Mesenchymal stem cell (in vitro differentiated cells and primary cell): ENCODE measurements at regions not wholly inside any gene's neighbourhood (a gene's known extent, or its start where the extent isn't known, plus 50 kb on each side); places are given as distances from the start of the nearest gene placed in this dataset.

Source experiments
- DNase-seq: peaks from one replicate; pipeline ENCODE4 v3.0.0-alpha.2; 2013
- H2AFZ ChIP-seq: one replicate; pipeline ENCODE4 v1.6.1; 2013; ENCODE audit warnings: low read depth, mild to moderate bottlenecking, control low read depth, inconsistent platforms, low read length, moderate library complexity
- H2AK5ac ChIP-seq: 2 replicates; pipeline ENCODE4 v1.6.1; 2013; ENCODE audit warnings: low read length, moderate library complexity, mild to moderate bottlenecking, inconsistent platforms; ENCODE audit not compliant: severe bottlenecking
- H2BK120ac ChIP-seq: one replicate; pipeline ENCODE4 v1.6.1; 2013; ENCODE audit warnings: low read depth, mild to moderate bottlenecking, inconsistent platforms, low read length, moderate library complexity
- H2BK12ac ChIP-seq, 2 experiments: one replicate each; pipeline ENCODE4 v1.6.1; 2013; ENCODE audit warnings: inconsistent platforms in 2 of 2, low read length in 2 of 2, mild to moderate bottlenecking in 2 of 2, moderate library complexity in 2 of 2, control low read depth in 1 of 2
- H2BK15ac ChIP-seq: one replicate; pipeline ENCODE4 v1.6.1; 2013; ENCODE audit warnings: mild to moderate bottlenecking, low read depth, inconsistent platforms; ENCODE audit not compliant: poor library complexity, severe bottlenecking
- H2BK5ac ChIP-seq: 2 replicates; pipeline ENCODE4 v1.6.1; 2013; ENCODE audit warnings: low read depth, mild to moderate bottlenecking, low read length, control low read depth, inconsistent platforms; ENCODE audit not compliant: poor library complexity, severe bottlenecking
- H3K14ac ChIP-seq, 2 experiments: one replicate each; pipeline ENCODE4 v1.6.1; 2013; ENCODE audit warnings: inconsistent platforms in 2 of 2, low read length in 2 of 2, control low read depth in 1 of 2, mild to moderate bottlenecking in 1 of 2, moderate library complexity in 1 of 2
- H3K18ac ChIP-seq, 2 experiments: one replicate each; pipeline ENCODE4 v1.6.1; 2013; ENCODE audit warnings: inconsistent platforms in 2 of 2, low read length in 2 of 2, control low read depth in 1 of 2, low read depth in 1 of 2, mild to moderate bottlenecking in 1 of 2
- H3K23ac ChIP-seq, 2 experiments: one replicate each; pipeline ENCODE4 v1.6.1; 2013; ENCODE audit warnings: inconsistent platforms in 2 of 2, low read length in 2 of 2, mild to moderate bottlenecking in 2 of 2, moderate library complexity in 2 of 2, control low read depth in 1 of 2
- H3K27ac ChIP-seq: 2 replicates; pipeline ENCODE4 v1.5.1; 2013; ENCODE audit warnings: mild to moderate bottlenecking, moderate library complexity, low read length, control low read depth, inconsistent platforms; ENCODE audit not compliant: poor library complexity, severe bottlenecking
- H3K27me3 ChIP-seq, 2 experiments: 2 replicates each; pipeline versions ENCODE4 v1.6.1 to v1.7.0; 2013; ENCODE audit warnings: low read length in 2 of 2, mild to moderate bottlenecking in 2 of 2, moderate library complexity in 2 of 2, control low read depth in 1 of 2, inconsistent platforms in 1 of 2; ENCODE audit not compliant: control insufficient read depth in 1 of 2, insufficient read depth in 1 of 2
- H3K36me3 ChIP-seq, 2 experiments: 2 replicates each; pipeline versions ENCODE4 v1.6.1 to v1.7.0; 2013; ENCODE audit warnings: low read length in 2 of 2, control low read depth in 1 of 2, inconsistent platforms in 1 of 2, low read depth in 1 of 2, mild to moderate bottlenecking in 1 of 2; ENCODE audit not compliant: insufficient read depth in 2 of 2, control insufficient read depth in 1 of 2
- H3K4ac ChIP-seq, 2 experiments: one replicate each; pipeline ENCODE4 v1.6.1; 2013; ENCODE audit warnings: inconsistent platforms in 2 of 2, low read length in 2 of 2, mild to moderate bottlenecking in 2 of 2, moderate library complexity in 2 of 2, control low read depth in 1 of 2, low read depth in 1 of 2
- H3K4me1 ChIP-seq: 2 replicates; pipeline ENCODE4 v1.6.1; 2013; ENCODE audit warnings: low read depth, low read length, control low read depth; ENCODE audit not compliant: control insufficient read depth, insufficient read depth
- H3K4me2 ChIP-seq: 2 replicates; pipeline ENCODE4 v1.6.1; 2013; ENCODE audit warnings: low read length, mild to moderate bottlenecking, inconsistent platforms; ENCODE audit not compliant: poor library complexity, severe bottlenecking
- H3K4me3 ChIP-seq, 2 experiments: 2 replicates each; pipeline versions ENCODE4 v1.5.1 to v1.7.0; 2013; ENCODE audit warnings: low read length in 2 of 2, mild to moderate bottlenecking in 2 of 2, control low read depth in 1 of 2, low read depth in 1 of 2; ENCODE audit not compliant: insufficient read depth in 1 of 2
- H3K79me1 ChIP-seq: replicated peaks from 2 replicates; pipeline ENCODE4 v1.6.1; 2013; ENCODE audit warnings: mild to moderate bottlenecking, control low read depth, low read length, inconsistent platforms; ENCODE audit not compliant: poor library complexity, severe bottlenecking
- H3K9ac ChIP-seq: 2 replicates; pipeline ENCODE4 v1.7.0; 2013; ENCODE audit warnings: mild to moderate bottlenecking, low read length, moderate library complexity
- H3K9me3 ChIP-seq: 2 replicates; pipeline ENCODE4 v1.7.0; 2013; ENCODE audit warnings: mild to moderate bottlenecking, low read length; ENCODE audit not compliant: control insufficient read depth
- H4K8ac ChIP-seq: one replicate; pipeline ENCODE4 v1.6.1; 2013; ENCODE audit warnings: inconsistent platforms, mild to moderate bottlenecking, low read length, moderate library complexity
- H4K91ac ChIP-seq: one replicate; pipeline ENCODE4 v1.6.1; 2013; ENCODE audit warnings: mild to moderate bottlenecking, low read length, inconsistent platforms
- WGBS: methylation state at CpG from one replicate; pipeline ENCODE4 v1.1.7; 2013; ENCODE audit warnings: mixed read lengths; 5-methylcytosine and 5-hydroxymethylcytosine counted together

GRCh38 chr5:68968429-68968828, 125.4 kb upstream of the SLC30A5 start:
- Histone ChIP-seq H2BK15ac (no peak overlapping the region), H3K4ac (no peak overlapping the region), H3K4me1 (no peaks in the 10 kb centered on the region), H3K79me1 (no peaks in the 10 kb centered on the region), H4K91ac (no peak overlapping the region), H3K4me3 (no peak overlapping the region), H3K36me3 (no peaks in the 10 kb centered on the region), H3K9ac (no peak overlapping the region), H3K27me3 (peaks cover 0 to 16% of the 10 kb centered on the region in 2 experiments), H2AFZ (no peak overlapping the region), H2BK120ac (no peak overlapping the region), H2BK12ac (no peak overlapping the region), H2BK5ac (no peak overlapping the region), H3K23ac (no peak overlapping the region), H4K8ac (no peak overlapping the region), H2AK5ac (no peak overlapping the region), H3K4me2 (no peak overlapping the region), H3K9me3 (peaks cover 3% of the 10 kb centered on the region), H3K14ac (no peak overlapping the region), H3K18ac (no peak overlapping the region), H3K27ac (no peak overlapping the region)
- no peak for DNase-seq

- H3K4me3 ChIP-seq = no peak overlapping the region
- no peak overlapping the region for H4K8ac ChIP-seq
- H3K27ac ChIP-seq = no peak overlapping the region
- no peak overlapping the region for H3K18ac ChIP-seq
- no peak overlapping the region for H3K4me2 ChIP-seq
- no peaks in the 10 kb centered on the region for H3K36me3 ChIP-seq
- no peak overlapping the region for H3K9ac ChIP-seq
- no peak for DNase-seq
- no peak overlapping the region for H2BK5ac ChIP-seq
- no peak overlapping the region for H2BK12ac ChIP-seq
- H3K14ac ChIP-seq = no peak overlapping the region
- no peak overlapping the region for H2BK15ac ChIP-seq
- no peak overlapping the region for H4K91ac ChIP-seq
- H2BK120ac ChIP-seq = no peak overlapping the region
- no peak overlapping the region for H3K4ac ChIP-seq
- no peaks in the 10 kb centered on the region for H3K79me1 ChIP-seq
- whole genome bisulfite sequencing = 96% methylated on average over 5 of the region's 5 CpGs
- H2AK5ac ChIP-seq = no peak overlapping the region
- H2AFZ ChIP-seq = no peak overlapping the region
- H3K27me3 ChIP-seq = peaks cover 4 to 16% of the 10 kb centered on the region in 2 experiments
- H3K4me1 ChIP-seq = no peaks in the 10 kb centered on the region
- H3K23ac ChIP-seq = no peak overlapping the region
- H3K9me3 ChIP-seq = peaks cover 16% of the 10 kb centered on the region
These were observed 123.2 kb upstream of the SLC30A5 start for GRCh38 chr5:68970617-68971016.

- Histone ChIP-seq H2AK5ac (no peak overlapping the region), H2AFZ (no peak overlapping the region), H3K9ac (no peak overlapping the region), H3K9me3 (peaks cover 30% of the 10 kb centered on the region), H3K23ac (no peak overlapping the region), H3K18ac (no peak overlapping the region), H2BK5ac (no peak overlapping the region), H3K27ac (no peak overlapping the region), H3K14ac (no peak overlapping the region), H2BK120ac (no peak overlapping the region), H3K4me3 (no peak overlapping the region), H3K36me3 (no peaks in the 10 kb centered on the region), H3K4me2 (no peak overlapping the region), H3K4ac (no peak overlapping the region), H3K4me1 (no peaks in the 10 kb centered on the region), H3K27me3 (peaks cover 4 to 16% of the 10 kb centered on the region in 2 experiments), H2BK12ac (no peak overlapping the region), H4K91ac (no peak overlapping the region), H2BK15ac (no peak overlapping the region), H4K8ac (no peak overlapping the region), H3K79me1 (no peaks in the 10 kb centered on the region)
- no peak for DNase-seq
- WGBS = 87% methylated on average over 4 of the region's 5 CpGs
These were observed 120.1 kb upstream of the SLC30A5 start for GRCh38 chr5:68973696-68974095.

- Histone ChIP-seq H2BK12ac (no peak overlapping the region), H3K4me1 (no peaks in the 10 kb centered on the region), H3K14ac (no peak overlapping the region), H3K23ac (no peak overlapping the region), H3K4ac (no peak overlapping the region), H3K9me3 (no peaks in the 10 kb centered on the region), H2BK120ac (no peak overlapping the region), H3K18ac (no peak overlapping the region), H4K8ac (no peak overlapping the region), H2BK15ac (no peak overlapping the region), H3K27me3 (no peaks in the 10 kb centered on the region), H3K36me3 (no peaks in the 10 kb centered on the region), H3K27ac (no peak overlapping the region), H2BK5ac (no peak overlapping the region), H2AK5ac (no peak overlapping the region), H4K91ac (no peak overlapping the region), H2AFZ (no peak overlapping the region), H3K4me2 (no peak overlapping the region), H3K4me3 (no peak overlapping the region), H3K9ac (no peak overlapping the region), H3K79me1 (no peaks in the 10 kb centered on the region)
- no peak for DNase-seq
- WGBS = 92% methylated on average over 1 of the region's 2 CpGs
These were observed 110.8 kb upstream of the SLC30A5 start for GRCh38 chr5:68983043-68983442.
